ENCODE measurements at regions not wholly inside any gene's neighbourhood (a gene's known extent, or its start where the extent isn't known, plus 50 kb on each side); places are given as distances from the start of the nearest gene placed in this dataset.

DNA sequence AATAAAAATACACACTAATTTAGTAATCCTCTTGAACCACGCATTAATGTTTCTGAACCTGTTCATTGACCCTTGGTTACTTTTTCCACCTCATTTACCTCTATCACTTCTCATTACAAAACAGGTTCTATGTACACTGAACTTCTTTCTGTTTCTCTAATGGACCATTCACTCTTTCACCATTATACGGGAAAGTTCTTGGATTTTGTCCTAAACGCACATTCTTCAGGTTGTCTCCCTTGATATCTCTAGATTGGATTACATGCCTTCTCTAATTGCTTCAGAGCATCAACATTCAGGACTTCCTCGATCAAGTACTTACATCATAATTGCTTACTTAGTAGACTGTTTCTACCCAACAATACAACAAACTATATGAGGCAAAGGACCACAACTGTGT is 359.4 kb upstream of the FSTL5 start:
- no peak for TF ChIP-seq CTCF (conservative IDR thresholded peaks at IDR 0.05; ENCODE audit: low read length)
- TF ChIP-seq EZH2phosphoT487 (IDR thresholded peaks at IDR 0.05; ENCODE audit: borderline replicate concordance, low read depth, low read length): no peak
